ENCODE measurements at regions not wholly inside any gene's neighbourhood (a gene's known extent, or its start where the extent isn't known, plus 50 kb on each side); places are given as distances from the start of the nearest gene placed in this dataset.
"Not testable (repeated sequence)": the region's sequence is repeated elsewhere in the genome, so short reads cannot be mapped to it uniquely, and the experiment has no call there.

GRCh38 chr4:116101321-116101720 lies 984.1 kb downstream of the TRAM1L1 start:
- no peak for DNase-seq

- DNase-seq: no peak
These were observed 985.8 kb downstream of the TRAM1L1 start for GRCh38 chr4:116099596-116099995.

- not testable (repeated sequence) for DNase-seq
These were observed 983.9 kb upstream of the NDST4 start for GRCh38 chr4:116097353-116097752.

DNA sequence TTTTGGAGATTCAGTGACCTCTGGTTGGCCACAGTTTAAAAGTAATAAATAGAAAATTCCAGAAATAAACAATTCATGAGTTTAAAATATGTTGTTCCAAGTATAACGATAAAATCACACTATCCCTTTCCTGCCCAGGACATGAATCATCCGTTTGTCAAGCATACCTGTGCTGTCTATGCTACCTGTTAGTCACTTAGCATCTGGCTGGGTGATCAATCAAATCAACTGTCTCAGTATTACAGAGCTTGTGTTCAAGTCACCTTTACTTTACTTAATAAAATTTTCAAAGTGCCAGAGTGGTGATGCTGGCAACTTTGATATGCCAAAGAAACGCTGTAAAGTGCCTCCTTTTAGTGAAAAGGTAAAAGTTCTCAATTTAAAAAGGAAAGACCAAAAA lies 979.5 kb upstream of the NDST4 start:
- DNase-seq: no peak

- no peak for DNase-seq
These were observed 975.4 kb upstream of the NDST4 start for GRCh38 chr4:116088771-116089170.

DNA sequence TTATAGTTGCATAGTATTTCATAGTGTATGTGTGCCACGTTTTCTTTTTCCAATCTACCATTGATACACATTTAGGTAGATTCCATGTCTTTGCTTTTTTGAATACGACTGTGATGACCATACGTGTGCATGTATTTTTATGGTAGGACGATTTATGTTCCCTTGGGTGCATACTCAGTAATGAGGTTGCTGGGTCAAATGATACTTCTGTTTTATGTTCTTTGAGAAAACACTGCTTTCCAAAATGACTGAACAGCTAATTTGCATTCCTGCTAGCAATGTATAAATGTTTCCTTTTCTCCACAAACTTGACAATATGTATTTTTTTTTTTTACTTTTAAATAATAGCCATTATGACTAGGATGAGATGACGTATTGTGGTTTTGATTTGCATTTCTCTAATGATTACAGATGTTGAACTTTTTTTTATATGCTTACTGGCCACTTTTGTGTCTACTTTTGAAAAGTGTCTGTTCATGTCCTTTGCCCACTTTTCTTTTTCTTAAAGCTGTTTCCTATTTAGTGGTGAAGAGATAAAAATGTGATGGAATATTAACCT lies 969.5 kb upstream of the NDST4 start:
- DNase-seq: no peak

DNA sequence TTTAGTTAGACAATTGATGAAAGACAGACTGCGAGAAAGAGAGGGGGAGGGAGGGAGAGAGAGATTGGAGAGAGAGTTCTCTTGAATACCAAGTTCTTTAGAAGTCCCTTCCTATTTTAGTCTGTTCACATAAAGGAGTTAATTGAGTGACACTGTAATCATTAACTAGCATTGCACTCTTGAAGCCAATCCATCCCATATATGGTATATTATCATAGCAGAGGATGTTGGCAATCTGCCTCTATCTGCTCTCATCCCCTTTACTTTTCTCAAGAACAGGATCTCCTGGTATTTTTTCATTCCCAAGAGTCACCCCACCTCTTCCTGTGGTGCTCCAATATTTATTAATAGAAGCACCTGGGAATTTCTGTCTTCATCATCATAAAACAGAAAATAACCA lies 959.6 kb upstream of the NDST4 start:
- no peak for DNase-seq

GRCh38 chr4:116070283-116070682 lies 956.9 kb upstream of the NDST4 start:
- no peak for DNase-seq

DNA sequence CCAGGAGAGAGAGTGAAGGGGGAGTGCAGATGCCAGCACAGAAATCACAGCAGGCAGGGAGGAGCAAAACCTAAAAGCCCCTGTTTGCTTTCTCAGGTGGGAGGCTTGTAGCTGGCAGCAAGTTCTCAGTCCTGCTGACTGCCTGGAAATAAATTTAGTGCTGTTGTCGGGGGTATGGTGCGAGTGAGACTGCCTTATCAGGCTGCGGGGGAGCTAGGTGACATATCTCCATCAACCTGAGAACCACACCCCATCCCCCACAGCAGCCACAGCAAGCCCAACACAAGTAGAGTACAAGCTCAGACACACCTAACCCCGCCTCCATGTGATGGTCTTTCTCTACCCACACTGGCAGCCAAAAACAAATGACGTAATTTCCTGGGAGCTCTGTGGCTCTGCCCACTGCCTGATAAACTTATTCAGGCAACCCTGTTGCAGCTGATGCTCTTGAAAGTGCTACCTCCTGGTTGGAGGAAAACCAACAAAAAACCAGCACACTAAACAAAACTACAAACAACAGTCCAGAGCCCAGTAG lies 953.4 kb upstream of the NDST4 start:
- no peak for DNase-seq

- DNase-seq: no peak
These were observed 950.9 kb upstream of the NDST4 start for GRCh38 chr4:116064331-116064730.

- DNase-seq: no peak
These were observed 945.9 kb upstream of the NDST4 start for GRCh38 chr4:116059361-116059760.

GRCh38 chr4:116058129-116058528 lies 944.7 kb upstream of the NDST4 start:
- DNase-seq: no peak

GRCh38 chr4:116055857-116056827 lies 942.7 kb upstream of the NDST4 start:
- DNase-seq: no peak

DNA sequence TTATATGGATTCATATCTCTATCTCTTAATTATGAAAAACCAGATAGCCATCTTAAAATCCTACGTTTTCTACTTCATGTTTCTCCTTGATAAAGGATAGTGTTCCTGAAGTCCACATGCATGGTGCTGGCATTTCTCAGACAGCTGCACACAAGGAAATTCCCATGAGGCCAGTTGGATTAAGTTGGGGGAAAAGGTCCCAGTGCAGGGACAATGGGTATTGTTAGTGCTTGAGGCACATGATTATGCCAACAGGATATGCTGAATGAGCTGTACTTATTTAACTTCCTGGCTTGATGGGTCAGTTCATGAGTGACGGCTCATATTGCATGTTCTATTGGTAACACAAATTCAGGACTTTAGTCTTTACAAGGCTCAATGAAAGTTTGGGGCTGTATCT lies 913.9 kb upstream of the NDST4 start:
- no peak for DNase-seq

DNA sequence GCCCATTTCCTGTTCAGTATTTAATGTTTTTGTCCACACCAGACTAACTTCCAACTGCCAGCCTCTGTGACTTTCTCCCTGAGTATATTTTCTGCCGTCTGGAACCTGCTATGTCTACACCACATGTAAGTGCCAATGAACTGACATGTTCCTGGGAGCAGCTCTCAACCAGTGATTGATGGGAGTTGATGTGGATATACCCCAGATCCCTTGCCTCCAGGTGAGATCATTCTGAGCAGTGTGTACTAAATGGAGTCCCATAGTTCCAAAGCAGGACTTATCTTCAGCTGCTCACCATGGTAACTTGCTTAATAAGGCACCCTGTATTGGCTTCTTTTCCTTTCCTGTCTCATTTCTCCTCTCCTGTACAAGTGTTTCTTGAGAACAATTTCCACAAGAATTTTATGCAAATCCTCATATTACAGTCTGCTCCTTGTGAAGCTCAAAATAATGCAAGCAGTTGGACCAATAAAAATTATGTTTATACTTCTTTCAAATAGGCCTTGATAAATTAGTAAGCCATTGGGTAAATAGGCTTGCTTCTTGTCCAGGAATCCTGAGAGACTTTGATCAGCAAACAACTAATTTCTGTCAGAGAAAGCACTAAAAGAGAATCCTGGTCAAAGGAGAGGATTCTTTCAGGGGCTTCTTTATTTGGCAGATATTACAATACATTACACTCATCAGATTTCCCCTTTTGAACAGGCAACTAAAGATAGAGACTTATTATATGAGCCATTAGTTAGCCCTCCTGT lies 911.7 kb upstream of the NDST4 start:
- no peak for DNase-seq

DNA sequence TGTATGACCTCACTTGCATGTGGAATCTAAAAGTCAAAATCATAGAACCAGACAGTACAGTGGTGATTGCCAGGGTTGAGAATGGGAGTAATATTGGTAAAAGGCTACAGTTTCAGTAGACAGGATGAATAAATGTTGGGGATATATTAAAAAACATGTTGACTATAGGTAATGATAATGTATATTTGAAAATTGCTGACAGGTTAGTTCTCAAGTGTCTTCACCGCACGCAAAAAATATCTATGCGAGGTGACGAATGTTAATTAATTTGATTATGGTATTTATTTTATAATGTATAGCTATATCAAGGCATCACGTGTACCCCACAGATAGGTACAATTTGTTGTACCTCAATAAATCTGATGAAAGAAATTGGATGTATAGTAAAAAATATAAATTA lies 909.6 kb upstream of the NDST4 start:
- DNase-seq: no peak

GRCh38 chr4:116020141-116020722 lies 906.8 kb upstream of the NDST4 start:
- no peak for DNase-seq

DNA sequence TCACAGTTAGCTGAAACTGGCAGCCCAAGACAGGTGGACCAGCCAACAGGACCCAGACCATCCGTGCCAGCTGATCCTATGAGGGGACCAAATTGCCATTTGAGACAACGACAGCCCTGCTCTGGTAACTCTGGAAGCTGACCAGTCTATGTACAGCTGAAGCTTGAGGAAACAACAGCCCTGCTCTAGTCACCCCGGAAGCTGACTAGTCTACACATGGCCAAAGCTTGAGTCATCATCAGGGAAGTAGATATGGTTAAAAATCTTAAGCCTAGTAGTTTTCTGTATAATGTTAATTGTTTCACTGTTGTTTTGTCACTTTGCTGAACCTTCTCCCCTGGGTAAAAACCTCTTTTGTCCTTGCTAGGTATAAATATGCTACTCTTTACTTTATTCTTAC lies 905.4 kb upstream of the NDST4 start:
- no peak for DNase-seq

DNA sequence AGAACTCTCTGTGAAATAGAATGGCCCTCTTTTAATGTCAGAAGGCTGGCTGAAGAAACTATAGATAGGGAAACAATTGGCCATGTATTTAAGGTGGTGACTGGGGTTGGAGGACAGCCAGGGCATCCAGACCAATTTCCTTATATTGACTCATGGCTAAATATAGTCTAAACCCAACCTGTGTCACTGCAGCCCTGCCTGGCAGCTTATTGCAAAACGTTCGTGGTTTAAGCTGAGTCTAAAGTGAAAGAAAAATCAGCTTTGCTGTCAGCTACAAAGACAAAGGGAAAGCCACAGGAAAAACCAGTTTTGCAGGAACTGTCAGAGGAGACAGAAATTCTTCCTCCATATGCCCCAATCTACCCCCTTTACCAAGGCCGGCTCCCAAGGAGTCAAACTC lies 902.8 kb upstream of the NDST4 start:
- no peak for DNase-seq

DNA sequence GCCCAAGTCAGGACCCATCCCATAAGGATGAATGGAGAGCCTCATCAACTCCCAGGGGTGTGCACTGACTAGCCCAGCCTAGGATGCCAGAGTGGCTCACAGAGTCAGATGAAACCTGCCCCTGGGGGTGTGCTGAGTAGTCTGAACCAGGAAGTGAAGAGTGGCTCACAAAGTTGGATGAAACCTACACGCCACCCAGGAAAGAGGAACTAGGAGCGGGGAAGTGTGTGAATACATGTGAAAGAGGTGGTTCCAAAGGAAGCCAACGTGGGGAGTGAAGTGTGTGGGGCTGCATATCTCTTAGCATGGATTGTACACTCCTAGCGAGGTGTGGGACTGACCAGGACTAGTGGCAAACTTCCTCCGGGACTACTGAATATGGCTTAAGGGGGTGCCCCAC lies 902.1 kb upstream of the NDST4 start:
- no peak for DNase-seq

GRCh38 chr4:116015062-116015461 lies 901.6 kb upstream of the NDST4 start:
- no peak for DNase-seq

DNA sequence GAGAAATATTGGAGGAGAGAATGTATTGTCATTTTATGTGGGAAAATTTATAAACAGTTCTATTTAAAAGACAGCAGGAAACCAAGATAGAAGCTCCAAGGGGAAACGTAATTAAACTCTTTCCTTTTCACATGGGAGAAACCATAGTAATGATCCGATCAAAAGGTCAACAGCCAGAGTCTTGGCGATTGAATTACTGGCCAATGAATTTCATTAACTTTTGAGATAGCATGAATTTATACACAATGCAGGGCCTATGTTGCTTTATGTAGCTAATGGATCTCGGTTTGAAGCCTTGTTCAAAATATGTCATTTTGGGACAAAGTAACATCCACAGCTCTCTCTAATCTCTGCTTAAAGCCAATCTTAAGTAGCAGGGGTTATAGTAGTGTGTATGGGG lies 897.5 kb upstream of the NDST4 start:
- DNase-seq: no peak

DNA sequence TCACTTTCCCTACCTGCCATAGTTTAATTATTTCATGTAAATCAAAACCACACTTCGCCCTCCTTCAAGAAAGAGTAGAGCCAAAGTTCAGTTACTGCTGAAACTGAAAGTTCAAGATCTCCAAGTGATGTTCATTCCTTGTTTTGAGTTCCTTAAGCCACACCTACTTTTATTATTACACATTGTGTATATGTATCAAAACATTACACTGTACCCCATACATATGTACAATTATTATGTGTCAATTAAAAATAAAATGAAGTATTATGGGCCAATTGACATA lies 892.3 kb upstream of the NDST4 start:
- DNase-seq: no peak
